GM10266 (cell line): ENCODE measurements at regions not wholly inside any gene's neighbourhood (a gene's known extent, or its start where the extent isn't known, plus 50 kb on each side); places are given as distances from the start of the nearest gene placed in this dataset.
"Not testable (repeated sequence)": the region's sequence is repeated elsewhere in the genome, so short reads cannot be mapped to it uniquely, and the experiment has no call there.

Experiments used
- DNase-seq: peaks from one replicate; pipeline ENCODE4 v3.0.0; 2012; ENCODE audit errors: extremely low spot score
- CTCF ChIP-seq: IDR thresholded peaks from 2 replicates; pipeline ENCODE4 v1.5.1; 2012; ENCODE audit warnings: mild to moderate bottlenecking, low read depth; ENCODE audit not compliant: control insufficient read depth, insufficient read depth; ENCODE audit errors: missing control alignments

DNA sequence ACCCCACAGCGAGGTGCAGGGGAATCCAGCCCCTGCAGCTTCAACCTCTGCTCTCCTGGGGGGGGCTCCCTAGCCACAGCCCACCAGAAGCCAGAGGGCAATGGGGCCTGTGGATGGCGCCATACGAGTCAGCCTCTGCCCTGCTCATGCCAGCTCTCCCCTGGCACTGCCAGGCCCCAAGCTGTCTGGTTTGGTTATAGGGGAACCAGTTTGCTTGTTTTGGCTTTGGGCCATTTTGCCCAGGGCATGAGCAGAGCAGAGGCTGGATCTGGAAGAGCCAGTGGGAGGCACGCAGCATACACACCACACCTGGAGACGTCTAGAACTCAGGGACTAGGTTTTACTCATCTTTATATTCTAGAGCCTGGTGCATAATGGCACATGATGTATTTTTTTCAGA is 66.7 kb upstream of the SLC22A16 start:
- no peak for DNase-seq
- TF ChIP-seq CTCF, result no peak

- no peak for TF ChIP-seq CTCF
- no peak for DNase-seq
Measured at GRCh38 chr6:110542311-110543024, 66.1 kb upstream of the SLC22A16 start.

GRCh38 chr6:110541701-110542309 is 65.4 kb upstream of the SLC22A16 start:
- DNase-seq, result no peak
- TF ChIP-seq CTCF, result no peak

- not testable (repeated sequence) for DNase-seq
Measured at GRCh38 chr6:110539277-110540019, 63.0 kb upstream of the SLC22A16 start.

DNA sequence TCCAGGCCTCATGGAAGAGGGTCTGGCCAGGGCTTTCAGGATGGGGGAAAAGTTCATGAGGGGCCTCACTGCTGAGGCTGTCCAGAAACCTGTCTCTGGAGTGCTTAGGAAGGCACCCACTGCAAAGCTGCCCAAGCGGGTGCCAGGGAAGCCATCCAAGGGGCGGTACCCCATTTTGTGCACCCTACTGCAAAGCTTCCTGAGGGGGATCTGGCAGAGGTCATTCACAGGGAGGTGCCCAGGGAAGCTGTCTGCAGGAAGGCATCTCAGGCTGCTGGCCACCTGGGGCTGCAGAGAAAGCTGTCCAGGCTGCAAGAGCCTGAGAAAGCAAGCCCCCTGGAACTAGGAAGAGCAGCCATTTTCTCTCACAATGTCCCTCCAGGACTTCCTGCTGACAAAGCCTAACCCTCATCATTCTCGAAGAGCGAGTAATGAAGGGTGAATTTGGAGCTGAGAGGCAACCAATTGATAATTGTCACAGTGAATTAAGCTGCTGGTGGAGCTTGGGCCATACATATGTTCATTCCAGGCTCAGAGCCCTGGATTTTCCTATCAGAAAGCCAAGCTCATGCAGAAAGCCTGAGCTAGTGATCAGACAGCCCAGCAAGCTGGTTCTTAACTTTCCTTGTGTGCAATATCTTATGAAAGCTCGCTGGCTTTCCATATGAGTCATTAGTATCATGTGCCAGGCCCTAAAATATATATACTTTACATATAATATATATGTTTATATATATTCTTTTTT is 62.2 kb upstream of the SLC22A16 start:
- DNase-seq, result no peak
- no peak for TF ChIP-seq CTCF

GRCh38 chr6:110537208-110538123 is 61.1 kb upstream of the SLC22A16 start:
- TF ChIP-seq CTCF, result no peak
- no peak for DNase-seq
